ENCODE measurements at regions not wholly inside any gene's neighbourhood (a gene's known extent, or its start where the extent isn't known, plus 50 kb on each side); places are given as distances from the start of the nearest gene placed in this dataset.
A peak's percentile ranks its signal among the peaks of the same experiment; 100 is the strongest.

DNA sequence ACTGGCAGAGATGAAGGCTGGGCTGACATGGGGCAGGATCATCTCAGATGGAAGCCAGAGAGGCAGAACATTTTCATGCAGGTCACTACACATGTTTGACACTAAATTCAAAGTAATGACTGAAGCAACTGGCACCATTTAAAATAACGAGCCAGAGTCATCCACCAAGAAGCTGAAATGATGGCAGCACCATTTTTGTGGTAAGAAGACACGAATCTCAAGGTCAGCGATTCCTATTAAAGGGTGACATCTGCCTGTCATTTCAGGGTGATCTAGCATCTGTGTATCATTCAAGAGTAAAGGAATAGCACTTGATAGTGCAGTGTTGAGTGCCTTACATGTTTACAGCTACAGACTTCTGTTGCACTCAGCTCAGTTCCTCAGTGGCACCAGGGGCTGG lies 113.4 kb upstream of the C11orf87 start:
- Histone ChIP-seq H3K36me3 (ENCODE audit: insufficient read depth, low read length) (no peaks in the 10 kb centered on the region), H3K4me3 (no peak overlapping the region), H3K27ac (no peak overlapping the region; the same call in 1 of the 2 replicates), H3K9me3 (ENCODE audit: low read depth, low read length) (no peaks in the 10 kb centered on the region), H3K9ac (ENCODE audit: insufficient read length) (no peak overlapping the region)
- TF ChIP-seq EZH2 (IDR thresholded peaks at IDR 0.05) (no peak), FOXP2 (optimal IDR thresholded peaks at IDR 0.05; ENCODE audit: control extremely low read depth, extremely low read length, insufficient read depth) (no peak), POLR2AphosphoS5 (IDR thresholded peaks at IDR 0.05; ENCODE audit: borderline replicate concordance, low read depth, low read length) (no peak)
- DNase-seq (ENCODE audit: low read depth, low spot score) = no peak

DNA sequence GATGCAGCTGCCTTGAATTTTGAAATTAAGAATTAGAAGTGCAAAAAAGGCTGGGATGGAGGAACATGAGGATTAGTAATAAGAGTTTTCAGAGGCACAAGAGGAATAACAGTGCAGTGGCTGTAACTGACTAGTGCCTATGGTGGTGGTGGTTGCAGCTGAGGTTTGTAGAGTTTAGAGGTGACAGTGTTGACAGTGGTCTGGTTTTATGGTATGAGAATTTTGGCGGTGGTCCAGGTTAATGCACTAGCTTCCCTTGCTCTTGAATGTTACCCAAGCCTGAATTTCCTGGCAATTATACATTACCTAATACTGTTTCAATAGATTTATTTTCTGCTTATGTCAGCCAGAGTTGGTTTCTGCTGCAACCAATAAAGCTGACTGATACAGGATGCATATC lies 112.8 kb upstream of the C11orf87 start:
- Histone ChIP-seq H3K9me3 (ENCODE audit: low read depth, low read length) (no peaks in the 10 kb centered on the region), H3K9ac (ENCODE audit: insufficient read length) (no peak overlapping the region), H3K27ac (no peak overlapping the region; the same call in 1 of the 2 replicates), H3K36me3 (ENCODE audit: insufficient read depth, low read length) (no peaks in the 10 kb centered on the region), H3K4me3 (no peak overlapping the region)
- no peak for TF ChIP-seq FOXP2 (optimal IDR thresholded peaks at IDR 0.05; ENCODE audit: control extremely low read depth, extremely low read length, insufficient read depth)
- no peak; the same call in 1 of the 2 replicates for TF ChIP-seq POLR2AphosphoS5 (IDR thresholded peaks at IDR 0.05; ENCODE audit: borderline replicate concordance, low read depth, low read length)
- TF ChIP-seq EZH2 (IDR thresholded peaks at IDR 0.05) = no peak
- no peak for DNase-seq (ENCODE audit: low read depth, low spot score)

DNA sequence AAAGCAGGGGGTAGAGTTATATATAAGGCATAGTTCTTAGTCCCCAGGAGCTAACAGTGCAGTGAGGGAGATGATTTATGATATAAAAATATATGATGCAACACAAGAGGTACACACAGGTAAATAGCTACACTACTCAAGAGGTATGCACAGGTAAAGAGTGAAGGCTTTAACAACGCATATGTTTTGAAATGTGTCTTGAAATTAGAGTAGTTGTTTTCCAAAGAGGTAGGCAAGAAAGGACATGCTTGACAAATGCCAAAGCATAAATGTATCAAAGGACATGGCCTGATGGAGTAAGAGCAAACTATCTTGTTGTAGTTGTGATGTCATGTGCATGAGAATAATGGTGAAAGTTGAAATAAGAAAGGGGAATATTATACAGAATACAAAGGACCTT lies 104.3 kb upstream of the C11orf87 start:
- TF ChIP-seq POLR2AphosphoS5 (IDR thresholded peaks at IDR 0.05; ENCODE audit: borderline replicate concordance, low read depth, low read length) = no peak
- no peak for TF ChIP-seq FOXP2 (optimal IDR thresholded peaks at IDR 0.05; ENCODE audit: control extremely low read depth, extremely low read length, insufficient read depth)
- TF ChIP-seq EZH2 (IDR thresholded peaks at IDR 0.05) = no peak
- H3K9me3 ChIP-seq (ENCODE audit: low read depth, low read length) = no peaks in the 10 kb centered on the region
- no peak overlapping the region for H3K9ac ChIP-seq (ENCODE audit: insufficient read length)
- no peak for DNase-seq (ENCODE audit: low read depth, low spot score)
- no peak overlapping the region for H3K27ac ChIP-seq
- H3K36me3 ChIP-seq (ENCODE audit: insufficient read depth, low read length) = no peaks in the 10 kb centered on the region
- no peak overlapping the region for H3K4me3 ChIP-seq

DNA sequence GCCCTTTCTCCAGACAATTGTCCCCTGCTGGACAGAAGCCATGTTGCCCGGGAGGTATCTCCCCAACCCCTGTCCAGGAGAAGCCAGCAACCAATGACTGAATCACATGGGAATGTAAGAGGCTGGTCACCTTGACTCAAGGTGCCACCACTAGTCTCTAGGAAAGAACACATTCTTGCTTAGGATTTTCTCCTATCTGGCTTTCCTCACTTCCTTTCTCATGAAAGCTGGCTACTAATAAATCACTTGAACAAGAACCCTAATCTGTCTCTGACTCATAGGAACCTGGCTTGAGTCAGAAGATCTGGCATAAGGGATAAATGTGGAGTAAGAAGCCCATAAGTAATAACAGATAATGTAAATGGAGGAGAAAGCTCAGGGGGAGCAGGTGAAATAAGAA lies 101.4 kb upstream of the C11orf87 start:
- TF ChIP-seq EZH2 (IDR thresholded peaks at IDR 0.05) = no peak
- no peak for TF ChIP-seq POLR2AphosphoS5 (IDR thresholded peaks at IDR 0.05; ENCODE audit: borderline replicate concordance, low read depth, low read length)
- no peak for TF ChIP-seq FOXP2 (optimal IDR thresholded peaks at IDR 0.05; ENCODE audit: control extremely low read depth, extremely low read length, insufficient read depth)
- no peak overlapping the region for H3K27ac ChIP-seq
- H3K9ac ChIP-seq (ENCODE audit: insufficient read length) = no peak overlapping the region
- no peak for DNase-seq (ENCODE audit: low read depth, low spot score)
- no peaks in the 10 kb centered on the region for H3K36me3 ChIP-seq (ENCODE audit: insufficient read depth, low read length)
- no peaks in the 10 kb centered on the region for H3K9me3 ChIP-seq (ENCODE audit: low read depth, low read length)
- H3K4me3 ChIP-seq = no peak overlapping the region

DNA sequence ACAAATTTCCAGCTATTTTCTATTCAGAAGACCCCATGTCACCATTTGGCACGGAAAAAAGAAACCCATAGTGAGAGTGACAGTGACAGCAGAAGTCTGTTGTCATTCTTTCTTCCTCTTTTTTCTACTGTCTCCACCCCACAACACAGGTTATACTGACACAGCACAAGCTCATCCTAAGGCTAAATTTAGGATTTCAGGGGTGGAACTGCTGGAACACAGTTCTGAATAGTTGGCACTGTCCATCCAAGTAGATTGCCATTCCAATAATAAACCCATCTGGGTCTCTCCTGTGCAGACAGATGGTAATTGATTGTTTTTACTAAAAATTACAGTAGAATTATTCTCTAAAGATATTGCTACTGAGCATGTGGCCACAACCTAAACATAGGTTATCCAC lies 95.2 kb upstream of the C11orf87 start:
- Histone ChIP-seq H3K9me3 (ENCODE audit: low read depth, low read length) (no peaks in the 10 kb centered on the region), H3K36me3 (ENCODE audit: insufficient read depth, low read length) (no peaks in the 10 kb centered on the region), H3K9ac (ENCODE audit: insufficient read length) (no peak overlapping the region), H3K4me3 (no peak overlapping the region), H3K27ac (no peak overlapping the region)
- no peak for DNase-seq (ENCODE audit: low read depth, low spot score)
- TF ChIP-seq EZH2 (IDR thresholded peaks at IDR 0.05) = no peak
- TF ChIP-seq FOXP2 (optimal IDR thresholded peaks at IDR 0.05; ENCODE audit: control extremely low read depth, extremely low read length, insufficient read depth) = no peak
- no peak for TF ChIP-seq POLR2AphosphoS5 (IDR thresholded peaks at IDR 0.05; ENCODE audit: borderline replicate concordance, low read depth, low read length)

DNA sequence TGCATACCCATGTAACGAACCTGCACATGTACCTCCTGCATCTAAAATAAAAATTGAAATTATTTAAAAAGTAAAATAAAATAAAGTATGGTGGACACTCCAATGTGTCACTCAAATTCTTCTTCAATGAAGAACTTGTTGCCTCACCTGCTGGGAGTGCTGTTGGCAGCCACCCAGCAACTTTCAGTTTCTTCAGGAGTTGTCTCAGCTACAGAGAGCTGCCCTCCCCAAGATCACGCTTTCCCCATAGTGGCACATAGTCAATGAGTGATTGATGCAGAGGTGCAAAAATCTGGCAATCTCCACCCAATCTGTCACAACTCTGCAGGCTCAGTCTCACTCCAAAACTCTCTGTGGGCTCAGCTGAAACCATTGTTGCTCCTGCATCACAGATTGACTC lies 92.3 kb upstream of the C11orf87 start:
- no peak for TF ChIP-seq FOXP2 (optimal IDR thresholded peaks at IDR 0.05; ENCODE audit: control extremely low read depth, extremely low read length, insufficient read depth)
- no peak for TF ChIP-seq POLR2AphosphoS5 (IDR thresholded peaks at IDR 0.05; ENCODE audit: borderline replicate concordance, low read depth, low read length)
- no peak for TF ChIP-seq EZH2 (IDR thresholded peaks at IDR 0.05)
- no peak for DNase-seq (ENCODE audit: low read depth, low spot score)
- H3K36me3 ChIP-seq (ENCODE audit: insufficient read depth, low read length) = no peaks in the 10 kb centered on the region
- no peak overlapping the region for H3K9ac ChIP-seq (ENCODE audit: insufficient read length)
- no peak overlapping the region for H3K27ac ChIP-seq
- no peak overlapping the region for H3K4me3 ChIP-seq
- no peaks in the 10 kb centered on the region for H3K9me3 ChIP-seq (ENCODE audit: low read depth, low read length)

DNA sequence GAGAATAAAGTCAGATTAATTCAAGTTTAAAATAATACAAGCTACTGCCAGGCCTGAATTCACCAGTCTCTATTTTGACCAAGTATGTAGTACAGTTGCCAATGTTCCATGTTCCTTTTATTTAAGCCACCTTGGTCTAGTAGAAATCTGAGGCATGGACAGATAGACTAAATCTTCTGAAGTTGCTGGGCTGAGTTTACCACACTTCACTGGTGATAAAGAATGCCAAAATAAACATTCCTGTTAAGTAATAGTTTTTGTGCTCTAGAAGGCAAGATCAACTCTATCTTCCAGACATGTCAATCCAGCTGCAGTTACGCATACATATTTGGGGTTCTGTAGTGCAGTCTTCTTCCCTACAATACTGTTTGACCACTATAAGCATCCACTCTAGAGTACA lies 83.9 kb upstream of the C11orf87 start:
- no peak overlapping the region for H3K9ac ChIP-seq (ENCODE audit: insufficient read length)
- H3K27ac ChIP-seq = no peak overlapping the region
- no peaks in the 10 kb centered on the region for H3K9me3 ChIP-seq (ENCODE audit: low read depth, low read length)
- TF ChIP-seq EZH2 (IDR thresholded peaks at IDR 0.05) (no peak), POLR2AphosphoS5 (IDR thresholded peaks at IDR 0.05; ENCODE audit: borderline replicate concordance, low read depth, low read length) (no peak), FOXP2 (optimal IDR thresholded peaks at IDR 0.05; ENCODE audit: control extremely low read depth, extremely low read length, insufficient read depth) (no peak)
- no peak for DNase-seq (ENCODE audit: low read depth, low spot score)
- H3K4me3 ChIP-seq = no peak overlapping the region
- no peaks in the 10 kb centered on the region for H3K36me3 ChIP-seq (ENCODE audit: insufficient read depth, low read length)

DNA sequence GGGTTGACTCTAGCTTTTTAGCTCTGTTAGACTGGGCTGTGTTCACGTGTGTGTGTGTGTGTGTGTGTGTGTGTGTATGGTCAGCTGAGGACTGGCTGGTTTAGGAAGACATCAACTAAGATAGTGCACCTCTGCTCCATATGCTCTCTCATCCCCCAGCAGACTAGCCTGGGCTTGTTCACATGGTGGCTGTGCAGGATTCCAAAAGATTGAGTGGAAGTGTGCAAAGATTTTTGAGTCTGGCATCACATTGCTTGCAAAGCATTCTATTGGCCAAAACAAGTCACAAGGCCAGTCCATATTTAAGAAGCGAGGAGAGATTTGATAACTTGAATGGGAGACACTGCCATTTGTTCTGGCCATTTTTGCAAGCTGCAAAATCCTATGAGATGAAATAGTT lies 79.7 kb upstream of the C11orf87 start:
- H3K9me3 ChIP-seq (ENCODE audit: low read depth, low read length) = no peaks in the 10 kb centered on the region
- no peak overlapping the region for H3K4me3 ChIP-seq
- TF ChIP-seq EZH2 (IDR thresholded peaks at IDR 0.05) (no peak), POLR2AphosphoS5 (IDR thresholded peaks at IDR 0.05; ENCODE audit: borderline replicate concordance, low read depth, low read length) (no peak), FOXP2 (optimal IDR thresholded peaks at IDR 0.05; ENCODE audit: control extremely low read depth, extremely low read length, insufficient read depth) (no peak)
- no peak overlapping the region for H3K9ac ChIP-seq (ENCODE audit: insufficient read length)
- DNase-seq (ENCODE audit: low read depth, low spot score) = no peak
- H3K36me3 ChIP-seq (ENCODE audit: insufficient read depth, low read length) = no peaks in the 10 kb centered on the region
- H3K27ac ChIP-seq = no peak overlapping the region

DNA sequence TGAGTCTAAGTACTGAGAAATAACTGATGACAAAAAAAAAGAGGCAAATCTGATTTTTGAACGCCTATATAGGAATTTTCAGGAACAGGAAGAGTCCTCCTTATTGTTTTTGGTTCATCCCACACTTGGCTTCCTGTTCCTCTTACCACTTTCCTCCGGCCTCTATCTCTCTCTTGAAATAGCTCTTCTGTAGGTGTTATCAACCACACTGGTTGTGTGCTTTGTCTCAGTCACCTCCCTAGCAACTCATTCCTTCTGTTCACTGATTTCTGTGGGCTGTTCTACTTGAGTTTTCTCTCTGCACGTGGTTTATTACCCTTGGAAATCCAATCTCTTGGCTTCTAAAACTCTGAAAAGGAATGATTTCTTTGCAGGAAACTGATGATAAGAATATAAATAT lies 78.7 kb upstream of the C11orf87 start:
- Histone ChIP-seq H3K4me3 (peak overlapping the region; percentile 12), H3K9ac (ENCODE audit: insufficient read length) (no peak overlapping the region), H3K9me3 (ENCODE audit: low read depth, low read length) (no peaks in the 10 kb centered on the region), H3K27ac (no peak overlapping the region), H3K36me3 (ENCODE audit: insufficient read depth, low read length) (no peaks in the 10 kb centered on the region)
- no peak for TF ChIP-seq FOXP2 (optimal IDR thresholded peaks at IDR 0.05; ENCODE audit: control extremely low read depth, extremely low read length, insufficient read depth)
- DNase-seq (ENCODE audit: low read depth, low spot score) = no peak

Data from SK-N-MC (cell line).